ENCODE measurements at regions not wholly inside any gene's neighbourhood (a gene's known extent, or its start where the extent isn't known, plus 50 kb on each side); places are given as distances from the start of the nearest gene placed in this dataset.

GRCh38 chr12:65721541-65722190 lies 102.6 kb upstream of the HMGA2 start:
- Histone ChIP-seq H3K9me3 (no peaks in the 10 kb centered on the region), H3K27me3 (peaks cover 0 to 25% (median 0%) of the 10 kb centered on the region in 4 donors), H3K27ac (replicated peaks in 1 of 4) (no peak overlapping the region), H3K4me3 (no peak overlapping the region), H3K36me3 (no peaks in the 10 kb centered on the region), H3K4me1 (no peaks in the 10 kb centered on the region)
- TF ChIP-seq CTCF (IDR thresholded peaks at IDR 0.05) (no peak), EP300 (IDR thresholded peaks at IDR 0.05) (no peak), POLR2AphosphoS5 (IDR thresholded peaks at IDR 0.05) (no peak), POLR2A (IDR thresholded peaks at IDR 0.05; ENCODE audit: low read depth) (no peak)
- intact Hi-C loops (cut with DNase I) = no loop called here
- WGBS = 66% methylated on average over 3 of the region's 3 CpGs
- no peak for DNase-seq (ENCODE audit: extremely low spot score)

DNA sequence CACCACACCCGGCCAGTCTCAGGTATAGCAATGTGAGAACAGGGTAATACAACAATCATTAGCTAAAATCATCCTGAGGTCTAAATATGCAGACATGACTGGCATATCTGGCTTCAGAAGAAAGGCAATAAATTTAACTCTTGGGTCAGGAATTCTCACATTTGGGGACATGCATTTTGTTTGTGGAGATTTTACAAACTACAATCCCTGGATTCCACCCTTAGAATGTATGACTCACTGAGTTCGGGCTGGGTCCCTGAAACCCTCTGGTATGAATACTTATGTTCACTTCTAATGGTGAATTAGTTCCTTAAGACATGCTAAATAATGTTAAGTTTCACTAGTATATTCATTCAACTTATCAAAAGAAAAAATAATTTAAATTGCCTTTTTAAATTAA lies 98.9 kb upstream of the HMGA2 start:
- 90% methylated on average over 2 of the region's 2 CpGs for WGBS
- H3K36me3 ChIP-seq = no peaks in the 10 kb centered on the region
- peaks cover 4 to 54% (median 17%) of the 10 kb centered on the region in 4 donors for H3K27me3 ChIP-seq
- H3K27ac ChIP-seq (replicated peaks in 1 of 4) = no peak overlapping the region
- H3K4me3 ChIP-seq = no peak overlapping the region
- H3K9me3 ChIP-seq = no peaks in the 10 kb centered on the region
- H3K4me1 ChIP-seq = peaks cover 8 to 11% (median 9%) of the 10 kb centered on the region in 4 donors
- DNase-seq (ENCODE audit: extremely low spot score) = no peak
- intact Hi-C loops (cut with DNase I) = no loop called here
- TF ChIP-seq POLR2AphosphoS5 (IDR thresholded peaks at IDR 0.05) = no peak
- no peak for TF ChIP-seq CTCF (IDR thresholded peaks at IDR 0.05)
- no peak for TF ChIP-seq EP300 (IDR thresholded peaks at IDR 0.05)
- TF ChIP-seq POLR2A (IDR thresholded peaks at IDR 0.05; ENCODE audit: low read depth) = no peak

DNA sequence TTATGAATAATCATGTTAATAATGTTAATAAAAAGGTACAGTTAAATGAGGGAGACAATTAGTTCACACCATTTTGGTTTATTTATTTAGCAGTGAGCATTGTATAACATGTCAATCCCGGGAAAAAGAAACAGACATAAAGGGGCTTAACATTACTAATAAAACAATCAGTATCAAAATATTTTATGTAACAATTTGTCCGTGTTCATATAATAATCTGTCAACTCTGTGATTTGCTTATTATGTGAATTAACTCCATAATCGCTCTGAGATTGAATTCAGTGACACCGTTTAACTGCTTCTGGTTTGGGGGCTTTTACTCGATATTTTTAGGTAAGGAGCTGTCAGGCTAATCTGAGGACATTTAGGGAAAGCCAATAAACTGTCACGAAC lies 95.8 kb upstream of the HMGA2 start:
- DNase-seq (ENCODE audit: extremely low spot score) = no peak
- Histone ChIP-seq H3K4me3 (no peak overlapping the region), H3K4me1 (peaks cover 8 to 11% (median 9%) of the 10 kb centered on the region in 4 donors), H3K36me3 (no peaks in the 10 kb centered on the region), H3K27me3 (peaks cover 4 to 79% (median 17%) of the 10 kb centered on the region in 4 donors), H3K9me3 (no peaks in the 10 kb centered on the region), H3K27ac (replicated peaks in 1 of 4) (no peak overlapping the region)
- TF ChIP-seq EP300 (IDR thresholded peaks at IDR 0.05) (no peak), POLR2AphosphoS5 (IDR thresholded peaks at IDR 0.05) (no peak), CTCF (IDR thresholded peaks at IDR 0.05) (no peak), POLR2A (IDR thresholded peaks at IDR 0.05; ENCODE audit: low read depth) (no peak)
- 28% methylated on average over 6 of the region's 6 CpGs for WGBS
- intact Hi-C loops (cut with DNase I) = no loop called here

DNA sequence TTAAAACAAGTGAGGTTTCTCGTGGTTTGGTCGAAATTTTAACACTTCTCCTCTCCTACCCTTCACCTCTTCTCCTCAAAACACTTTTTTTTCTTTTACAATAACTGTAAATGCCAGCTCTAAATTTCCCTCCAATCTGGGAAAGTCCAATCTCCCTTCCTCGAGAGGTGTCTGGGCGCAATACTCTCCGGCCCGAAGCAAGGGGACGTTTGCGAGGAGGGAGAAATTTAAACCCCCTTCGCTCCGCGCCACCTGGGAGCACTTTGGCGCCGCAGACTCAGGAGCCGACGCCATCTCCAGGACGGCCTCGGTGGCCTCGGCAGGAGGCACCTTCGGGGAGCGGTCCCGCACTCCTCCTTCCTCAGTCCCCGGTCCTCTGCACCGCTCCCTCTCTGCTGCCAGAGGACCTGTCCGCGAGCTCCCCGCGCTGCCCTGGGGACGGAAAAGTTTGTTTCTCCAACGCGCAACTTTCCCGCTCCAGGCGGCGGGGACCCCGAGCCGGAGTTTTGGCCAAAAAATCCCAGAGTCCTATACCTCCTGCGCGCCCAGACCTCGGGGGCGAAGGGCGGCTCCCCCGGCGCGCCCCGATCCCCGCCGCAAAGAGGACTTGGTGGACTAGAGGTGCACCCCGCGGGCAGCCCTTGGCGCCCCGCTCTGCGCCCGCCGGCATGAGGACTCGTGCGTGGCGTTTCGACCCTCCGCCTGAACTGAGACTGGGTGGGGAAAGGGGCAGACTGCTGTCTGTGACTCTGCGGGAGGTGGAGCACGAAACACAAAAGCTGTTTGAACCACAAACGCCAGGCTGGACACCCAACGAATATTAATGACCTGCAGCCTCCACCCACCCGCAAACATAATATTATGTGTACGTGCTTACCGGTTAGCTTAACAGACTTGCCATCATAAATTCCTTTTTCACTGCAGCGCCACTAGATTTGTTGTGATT lies 95.2 kb upstream of the HMGA2 start:
- Histone ChIP-seq H3K9me3 (no peaks in the 10 kb centered on the region), H3K27me3 (peaks cover 4 to 86% (median 17%) of the 10 kb centered on the region in 4 donors), H3K4me3 (peak overlapping the region; percentile 3 to 23 (median 8)), H3K27ac (replicated peaks in 1 of 4) (no peak overlapping the region), H3K4me1 (peaks cover 8 to 11% (median 9%) of the 10 kb centered on the region in 4 donors), H3K36me3 (no peaks in the 10 kb centered on the region)
- DNase-seq (ENCODE audit: extremely low spot score) = peak; percentile 86
- WGBS = 12% methylated on average over 22 of the region's 66 CpGs
- TF ChIP-seq POLR2A (IDR thresholded peaks at IDR 0.05; ENCODE audit: low read depth) (no peak), CTCF (IDR thresholded peaks at IDR 0.05) (no peak), EP300 (IDR thresholded peaks at IDR 0.05) (no peak)
- intact Hi-C loops (cut with DNase I) = no loop called here
